Skeletal muscle satellite cell (primary cell): ENCODE measurements at regions not wholly inside any gene's neighbourhood (a gene's known extent, or its start where the extent isn't known, plus 50 kb on each side); places are given as distances from the start of the nearest gene placed in this dataset.
"Not testable (repeated sequence)": the region's sequence is repeated elsewhere in the genome, so short reads cannot be mapped to it uniquely, and the experiment has no call there.

Source experiments
- H3K27me3 ChIP-seq: 2 replicates; pipeline ENCODE4 v1.7.0; 2013; ENCODE audit warnings: low read length; ENCODE audit not compliant: control insufficient read depth, insufficient read depth
- H3K36me3 ChIP-seq: 2 replicates; pipeline ENCODE4 v1.7.0; 2013; ENCODE audit warnings: mild to moderate bottlenecking, control low read depth, low read length; ENCODE audit not compliant: insufficient read depth
- H3K4me1 ChIP-seq: 2 replicates; pipeline ENCODE4 v1.7.0; 2013; ENCODE audit warnings: low read length; ENCODE audit not compliant: control insufficient read depth, insufficient read depth
- H3K4me2 ChIP-seq: 2 replicates; pipeline ENCODE4 v1.7.0; 2013; ENCODE audit warnings: mild to moderate bottlenecking, low read length
- H3K4me3 ChIP-seq: 2 replicates; pipeline ENCODE4 v1.7.0; 2013; ENCODE audit warnings: low read length
- H3K9ac ChIP-seq: 2 replicates; pipeline ENCODE4 v1.7.0; 2013; ENCODE audit warnings: mild to moderate bottlenecking, low read depth, low read length, moderate library complexity
- H3K9me3 ChIP-seq: replicated peaks from 2 replicates; pipeline ENCODE4 v1.7.0; 2013; ENCODE audit warnings: mild to moderate bottlenecking, control low read depth, low read length

DNA sequence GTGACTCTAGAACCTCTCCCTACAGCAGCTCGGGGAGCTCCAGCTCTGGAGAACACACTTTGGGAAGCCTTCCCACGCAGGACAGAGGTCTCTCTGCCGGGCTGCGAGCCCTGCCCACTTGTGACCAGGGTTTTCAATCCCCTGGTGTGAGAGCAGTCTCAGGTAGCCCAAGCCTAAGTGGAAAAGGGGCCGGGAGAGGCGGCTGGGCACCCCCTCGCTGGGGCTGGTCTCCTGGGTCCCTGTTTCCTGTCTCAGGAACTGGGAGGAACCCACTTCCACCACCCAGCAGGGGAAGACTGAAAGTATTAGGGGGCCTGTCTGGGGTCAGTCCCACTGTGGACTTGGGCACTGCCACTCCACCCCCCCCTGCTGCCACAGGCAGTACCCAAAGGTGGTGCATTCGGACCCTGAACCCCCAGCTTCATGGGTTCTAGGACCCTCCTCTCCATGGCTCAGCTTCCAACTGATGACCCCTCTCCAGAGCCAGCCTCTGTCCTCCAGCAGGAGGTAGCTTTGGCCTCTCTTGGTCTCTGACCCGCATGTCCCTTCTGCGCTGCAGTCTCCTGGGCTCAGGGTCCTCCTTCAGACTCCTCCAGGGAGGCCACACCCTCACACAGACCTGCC is 70.0 kb downstream of the RRM2 start:
- Histone ChIP-seq H3K9me3 (no peaks in the 10 kb centered on the region), H3K4me1 (peaks cover 20% of the 10 kb centered on the region), H3K4me2 (no peak overlapping the region), H3K4me3 (no peak overlapping the region), H3K9ac (no peak overlapping the region), H3K27me3 (no peaks in the 10 kb centered on the region), H3K36me3 (no peaks in the 10 kb centered on the region)

DNA sequence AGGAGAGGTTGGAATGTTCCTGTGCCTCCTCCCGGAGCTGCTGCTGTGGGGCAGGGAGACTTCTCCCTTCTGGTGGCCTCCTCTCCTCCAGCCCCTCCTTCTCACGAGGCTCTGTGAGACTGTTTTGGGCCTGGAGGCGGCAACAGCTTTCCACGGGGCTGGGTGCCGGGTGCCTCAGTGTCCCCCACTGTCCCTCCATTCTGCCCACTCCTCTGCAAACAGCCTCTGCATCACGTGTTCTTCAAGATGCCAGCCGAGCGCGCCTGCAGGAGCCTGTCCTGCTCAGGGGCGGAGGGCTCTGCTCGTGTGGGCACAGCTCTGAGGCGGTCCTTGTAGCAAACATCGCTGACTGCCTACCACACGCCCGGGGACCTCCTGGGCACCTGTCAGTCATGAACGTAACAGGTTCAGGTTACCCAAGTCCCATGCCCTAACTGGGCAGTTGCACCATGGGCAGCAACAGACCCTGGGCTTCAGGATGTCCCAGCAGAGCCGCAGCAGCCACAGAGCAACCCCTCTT is 70.8 kb downstream of the RRM2 start:
- H3K4me3 ChIP-seq = no peak overlapping the region
- H3K36me3 ChIP-seq = no peaks in the 10 kb centered on the region
- no peak overlapping the region for H3K4me2 ChIP-seq
- peaks cover 20% of the 10 kb centered on the region for H3K4me1 ChIP-seq
- H3K9ac ChIP-seq = no peak overlapping the region
- H3K9me3 ChIP-seq = no peaks in the 10 kb centered on the region
- no peaks in the 10 kb centered on the region for H3K27me3 ChIP-seq

DNA sequence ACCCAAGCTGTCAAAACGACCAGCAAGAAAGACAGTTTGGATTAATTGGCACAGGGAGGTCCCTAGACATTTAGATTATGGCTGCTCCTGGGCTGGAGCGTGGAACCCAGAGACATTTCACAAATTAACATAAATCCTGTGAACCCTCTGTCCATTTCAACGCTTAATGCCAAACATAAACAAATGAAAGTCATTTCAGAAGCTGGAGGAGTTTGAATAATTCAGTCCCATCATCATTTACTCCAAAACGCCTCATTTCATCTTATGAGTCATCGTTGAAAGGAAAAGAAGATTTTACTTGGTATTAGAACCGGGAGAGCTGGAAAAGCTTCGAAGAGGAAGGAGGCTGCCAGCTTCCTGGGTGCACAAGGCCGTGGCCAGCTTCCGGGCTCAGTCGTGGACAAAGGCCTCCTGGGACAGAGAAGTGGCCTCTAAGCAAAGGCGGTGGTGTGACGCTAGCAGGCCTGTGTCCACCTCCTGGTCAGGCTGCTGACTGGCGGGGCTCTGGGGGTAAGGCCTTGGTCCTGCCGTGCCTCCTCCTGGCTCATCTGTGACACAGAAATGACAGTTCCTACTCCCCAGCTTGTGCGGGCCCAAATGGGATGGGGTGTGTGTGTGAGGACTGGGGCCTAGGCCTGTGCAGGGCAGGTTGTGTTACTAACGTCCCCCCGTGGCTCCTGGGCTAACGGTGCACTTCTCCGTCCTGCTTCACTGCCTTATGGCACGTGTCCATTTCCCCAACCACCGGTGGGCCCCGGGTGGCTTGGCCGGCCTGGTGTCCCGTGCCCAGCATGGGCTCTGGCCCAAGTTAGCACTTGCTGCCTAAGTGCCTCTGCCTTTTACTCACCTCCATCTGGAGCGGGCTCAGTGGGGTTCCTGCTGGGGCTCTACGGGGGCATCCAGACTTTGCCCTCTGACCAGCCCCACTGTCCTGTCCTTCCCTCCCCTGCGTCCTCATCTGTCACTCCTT is 71.6 kb downstream of the RRM2 start:
- H3K4me1 ChIP-seq = peaks cover 20% of the 10 kb centered on the region

DNA sequence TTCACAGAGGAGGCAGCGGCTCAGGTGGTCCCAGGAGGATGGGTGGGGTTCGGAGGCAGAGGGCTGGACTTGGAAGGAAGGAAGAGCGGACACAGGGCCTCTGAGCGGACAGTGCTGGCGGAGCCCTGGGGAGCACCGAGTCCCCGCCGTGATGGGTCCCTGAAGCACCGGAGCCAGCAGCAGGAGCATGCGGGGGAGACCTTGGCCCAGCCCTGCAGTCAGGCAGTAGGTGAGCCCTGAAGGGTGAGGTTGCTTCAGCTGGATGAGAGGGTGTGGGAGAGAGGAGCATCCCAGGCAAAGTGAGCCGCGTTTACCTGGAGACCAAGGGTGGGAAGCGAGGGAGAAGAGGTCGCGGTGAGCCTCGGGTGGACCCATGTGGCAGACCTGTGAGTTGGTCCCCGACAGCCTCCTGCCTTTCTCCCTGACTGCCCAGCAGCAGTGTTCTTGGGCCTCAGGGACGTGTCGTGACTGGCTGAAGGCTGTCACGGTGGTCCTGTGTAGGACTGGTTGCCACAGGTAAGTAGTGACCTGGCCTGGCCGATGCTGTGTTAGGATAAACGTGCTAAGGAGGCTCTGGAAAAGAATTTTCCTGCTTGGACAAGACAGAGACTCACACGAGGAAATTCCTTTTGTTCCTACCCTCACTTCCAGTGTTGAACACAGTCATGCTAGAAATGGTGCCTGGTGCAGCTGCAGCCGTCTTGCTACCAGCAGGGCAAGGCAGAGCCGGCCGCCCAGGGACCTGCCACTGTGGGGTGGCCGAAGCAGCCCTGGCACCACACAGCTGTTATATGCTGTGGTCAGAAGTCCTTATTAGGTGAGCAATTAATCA is 73.0 kb downstream of the RRM2 start:
- no peaks in the 10 kb centered on the region for H3K36me3 ChIP-seq
- H3K4me2 ChIP-seq = no peak overlapping the region
- no peaks in the 10 kb centered on the region for H3K9me3 ChIP-seq
- no peaks in the 10 kb centered on the region for H3K27me3 ChIP-seq
- H3K4me1 ChIP-seq = peaks cover 20% of the 10 kb centered on the region
- H3K4me3 ChIP-seq = no peak overlapping the region
- H3K9ac ChIP-seq = no peak overlapping the region

More for the DNA sequence above, 71.6 kb downstream of the RRM2 start:
- H3K4me3 ChIP-seq = no peak overlapping the region
- H3K36me3 ChIP-seq = no peaks in the 10 kb centered on the region
- H3K9ac ChIP-seq = no peak overlapping the region
- H3K27me3 ChIP-seq = no peaks in the 10 kb centered on the region
- H3K4me2 ChIP-seq = no peak overlapping the region
- H3K9me3 ChIP-seq = no peaks in the 10 kb centered on the region

DNA sequence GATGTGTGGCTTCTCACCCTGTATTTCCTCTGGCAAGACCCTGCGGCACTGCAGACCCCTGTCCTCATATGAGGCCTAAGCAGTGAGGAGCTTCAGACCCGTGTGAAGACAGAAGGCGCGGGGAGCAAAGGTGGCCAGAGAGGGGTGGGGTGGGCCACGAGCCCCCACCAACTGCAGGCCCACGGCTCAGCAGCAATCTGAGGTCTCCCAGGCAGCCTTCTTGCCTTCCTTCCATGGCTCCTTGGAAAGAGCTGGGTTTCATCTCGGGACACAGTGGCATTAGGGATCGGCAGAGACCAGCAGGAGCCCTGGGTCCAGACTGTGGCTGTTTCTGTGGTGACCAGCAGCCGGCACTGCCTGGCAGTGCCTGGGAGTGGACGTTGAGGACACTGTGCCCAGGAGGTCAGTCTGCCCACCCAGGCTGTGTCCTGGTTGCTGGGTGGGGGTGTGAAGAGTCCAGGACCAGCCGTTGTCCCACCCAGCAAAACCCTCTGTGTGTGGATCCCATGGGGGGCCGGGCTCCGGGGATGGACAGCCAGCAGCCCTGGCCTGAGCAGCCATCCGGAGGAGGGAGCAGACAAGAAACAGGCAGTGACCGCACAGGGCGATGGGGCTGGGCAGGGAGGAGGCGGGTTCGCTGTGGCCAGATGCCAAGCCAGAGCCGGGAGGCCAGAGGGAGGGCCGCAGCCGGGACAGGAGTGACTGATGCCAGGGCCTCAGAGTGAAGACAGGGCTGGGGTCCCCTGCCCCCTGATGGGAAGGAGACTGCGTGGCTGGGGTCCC is 73.8 kb downstream of the RRM2 start:
- Histone ChIP-seq H3K4me1 (peaks cover 20% of the 10 kb centered on the region), H3K4me2 (no peak overlapping the region), H3K9ac (no peak overlapping the region), H3K9me3 (no peaks in the 10 kb centered on the region), H3K36me3 (no peaks in the 10 kb centered on the region), H3K27me3 (no peaks in the 10 kb centered on the region), H3K4me3 (no peak overlapping the region)

DNA sequence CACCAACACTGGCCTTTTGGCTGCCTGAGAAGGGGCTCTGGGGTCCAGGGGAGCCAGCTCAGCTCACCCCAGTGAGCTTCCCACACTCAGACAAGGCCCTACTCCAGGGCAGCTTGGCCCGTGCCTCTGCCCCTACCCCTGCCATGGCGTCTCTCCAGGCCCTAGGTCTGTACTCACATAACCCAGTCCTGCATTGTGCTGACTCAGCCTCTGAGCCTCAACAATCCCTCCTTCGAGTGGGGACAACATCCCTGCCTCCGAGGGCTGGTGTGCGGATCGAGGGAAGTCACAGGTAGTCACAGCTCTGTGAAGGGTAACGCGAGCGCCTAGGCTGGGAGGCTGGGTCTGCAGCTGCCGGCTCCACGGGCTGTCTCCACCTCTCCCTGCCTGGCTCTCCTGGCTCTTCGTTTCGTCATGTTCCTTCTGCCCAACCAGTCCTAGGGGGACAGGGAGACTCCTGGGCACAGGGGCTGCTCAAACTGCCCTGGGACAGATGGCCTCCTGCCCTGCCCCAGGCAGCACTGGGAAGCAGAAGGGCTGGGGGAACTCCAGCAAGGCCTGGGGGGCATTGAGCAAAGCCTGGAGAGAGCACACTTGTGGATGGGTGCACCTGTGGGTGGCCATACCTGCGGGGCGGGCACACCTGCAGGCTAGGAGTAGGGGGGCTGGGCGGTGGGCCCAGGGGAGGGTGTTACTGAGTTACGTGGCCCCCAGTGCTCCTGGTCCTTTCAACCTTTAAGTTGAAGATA is 74.6 kb downstream of the RRM2 start:
- Histone ChIP-seq H3K9me3 (no peaks in the 10 kb centered on the region), H3K4me2 (no peak overlapping the region), H3K27me3 (no peaks in the 10 kb centered on the region), H3K4me3 (no peak overlapping the region), H3K4me1 (peaks cover 20% of the 10 kb centered on the region), H3K9ac (no peak overlapping the region), H3K36me3 (no peaks in the 10 kb centered on the region)

DNA sequence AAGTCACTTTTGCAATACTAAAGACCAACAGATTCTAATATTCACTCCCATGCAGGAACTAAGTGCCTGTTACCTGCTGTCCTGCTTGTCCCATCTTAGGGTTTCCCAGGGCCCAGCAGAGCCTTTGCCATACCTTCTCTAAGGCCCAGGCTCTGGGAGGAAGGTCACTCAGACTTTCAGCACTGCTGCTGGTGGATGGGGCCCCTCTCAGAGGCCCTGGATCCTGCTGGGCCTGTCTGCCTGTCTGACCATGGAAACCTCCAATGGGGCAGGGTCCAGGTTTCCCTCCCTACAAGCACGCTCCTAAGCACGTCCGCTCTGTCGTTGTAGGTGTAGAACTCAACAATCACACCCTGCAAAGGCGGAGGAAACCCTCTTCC is 75.1 kb downstream of the RRM2 start:
- no peak overlapping the region for H3K4me3 ChIP-seq
- no peaks in the 10 kb centered on the region for H3K27me3 ChIP-seq
- peaks cover 25% of the 10 kb centered on the region for H3K4me1 ChIP-seq
- H3K9ac ChIP-seq = no peak overlapping the region
- H3K4me2 ChIP-seq = no peak overlapping the region
- no peaks in the 10 kb centered on the region for H3K36me3 ChIP-seq
- H3K9me3 ChIP-seq = no peaks in the 10 kb centered on the region

DNA sequence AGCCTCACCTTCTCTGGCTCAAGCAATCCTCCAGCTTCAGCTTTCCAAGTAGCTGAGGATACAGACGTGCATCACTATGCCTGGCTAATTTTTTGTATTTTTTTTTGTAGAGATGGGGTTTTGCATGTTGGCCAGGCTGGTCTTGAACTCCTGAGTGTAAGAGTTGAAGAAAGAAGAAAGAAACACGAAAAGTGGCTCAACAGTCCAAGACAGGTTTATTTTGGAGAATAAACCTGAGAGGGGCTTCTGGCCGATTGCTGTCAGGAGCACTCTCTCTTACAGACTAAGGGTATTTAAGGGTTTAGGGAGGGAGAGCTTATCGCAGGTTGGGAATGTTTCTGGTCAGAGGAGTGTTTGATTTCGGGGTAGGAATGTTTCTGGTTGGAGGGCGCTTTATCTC is 75.9 kb downstream of the RRM2 start:
- not testable (repeated sequence) for H3K36me3 ChIP-seq, H3K9ac ChIP-seq, H3K9me3 ChIP-seq, H3K4me2 ChIP-seq, H3K27me3 ChIP-seq, H3K4me3 ChIP-seq
- peaks cover 32% of the 10 kb centered on the region for H3K4me1 ChIP-seq

DNA sequence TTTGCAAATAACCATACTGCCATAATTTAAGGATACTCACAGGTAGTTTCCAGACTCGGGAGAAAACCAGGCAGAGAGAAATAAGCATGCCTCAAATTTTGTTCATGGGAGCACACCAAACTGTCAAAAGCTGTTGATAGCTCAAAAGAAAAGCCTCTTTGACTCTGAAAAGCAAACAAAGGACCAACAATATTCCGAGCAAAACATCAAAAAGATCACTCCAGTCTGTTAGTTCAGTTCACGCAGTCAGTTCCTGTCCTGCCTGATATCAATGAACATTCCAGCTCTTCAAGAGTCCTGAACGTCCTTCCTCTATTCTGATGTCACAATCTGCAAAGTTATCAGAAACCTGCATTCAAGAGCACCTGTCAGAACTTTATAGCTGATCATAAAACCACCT is 78.7 kb downstream of the RRM2 start:
- Histone ChIP-seq H3K4me2 (no peak overlapping the region), H3K4me3 (no peak overlapping the region), H3K9ac (no peak overlapping the region), H3K9me3 (no peaks in the 10 kb centered on the region), H3K4me1 (peaks cover 19% of the 10 kb centered on the region), H3K36me3 (no peaks in the 10 kb centered on the region), H3K27me3 (no peaks in the 10 kb centered on the region)

DNA sequence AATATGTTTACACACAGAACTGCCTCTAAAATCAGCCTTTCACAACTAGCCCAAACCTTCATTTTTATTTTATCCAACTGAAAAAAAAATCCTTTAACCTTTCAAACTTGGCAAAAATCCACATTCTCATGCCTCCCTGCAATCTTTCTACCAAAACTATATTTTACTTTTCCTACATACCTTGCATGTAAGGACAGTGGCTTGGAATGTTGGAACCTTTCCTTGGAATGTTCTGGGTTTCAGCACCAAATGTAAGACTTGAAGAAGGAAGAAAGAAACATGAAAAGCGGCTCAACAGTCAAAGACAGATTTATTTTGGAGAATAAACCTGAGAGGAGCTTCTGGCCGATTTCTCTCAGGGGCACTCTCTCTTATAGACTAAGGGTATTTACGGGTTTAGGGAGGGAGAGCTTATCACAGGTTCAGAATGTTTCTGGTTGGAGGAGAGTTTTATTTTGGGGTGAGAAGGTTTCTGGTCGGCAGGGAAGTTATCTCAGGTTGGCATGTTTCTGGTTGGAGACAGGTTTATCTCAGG is 79.7 kb downstream of the RRM2 start:
- no peak overlapping the region for H3K4me3 ChIP-seq
- peaks cover 13% of the 10 kb centered on the region for H3K4me1 ChIP-seq
- H3K4me2 ChIP-seq = no peak overlapping the region
- no peak overlapping the region for H3K9ac ChIP-seq
- no peaks in the 10 kb centered on the region for H3K9me3 ChIP-seq
- no peaks in the 10 kb centered on the region for H3K36me3 ChIP-seq
- H3K27me3 ChIP-seq = no peaks in the 10 kb centered on the region
